T follicular helper cell (primary cell): ENCODE measurements at regions not wholly inside any gene's neighbourhood (a gene's known extent, or its start where the extent isn't known, plus 50 kb on each side); places are given as distances from the start of the nearest gene placed in this dataset.

Source experiments
- DNase-seq: peaks from one replicate; pipeline ENCODE4 v3.0.0-alpha.2; 2020; ENCODE audit warnings: low read depth

DNA sequence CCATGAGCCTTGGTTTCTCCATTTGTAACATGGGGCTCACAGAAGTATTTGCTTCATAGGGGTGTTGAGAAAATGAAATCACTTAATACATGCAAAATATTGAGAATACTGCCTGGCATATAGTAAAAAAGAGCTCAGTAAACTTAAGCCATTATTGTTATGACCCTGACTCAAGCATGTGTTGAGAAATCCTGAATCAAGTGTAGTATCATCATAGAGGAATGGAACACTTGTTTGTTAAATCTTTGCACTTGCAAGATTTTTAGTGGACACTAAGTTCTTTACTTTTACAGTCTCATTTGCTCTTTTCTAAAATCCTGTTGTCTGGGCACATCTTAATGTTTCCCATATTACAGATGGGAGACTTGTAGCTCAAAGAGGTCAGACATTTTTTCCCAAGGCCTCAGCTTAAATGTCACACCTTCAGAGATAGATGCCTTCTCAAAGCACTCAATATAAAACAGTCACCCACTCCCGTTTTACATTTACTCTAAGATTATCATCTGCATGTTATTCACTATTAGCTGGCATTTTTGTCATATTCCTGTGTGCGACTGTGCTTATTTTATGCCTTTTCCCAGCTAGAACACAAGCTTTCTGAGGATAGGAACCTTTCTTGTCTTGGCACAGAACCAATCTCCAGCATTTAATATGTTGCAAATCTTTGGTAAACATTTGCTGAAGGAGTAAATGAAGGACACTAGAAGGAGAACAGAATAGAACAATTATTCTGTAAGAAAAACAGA is 250.0 kb upstream of the TNC start:
- DNase-seq = no peak

DNA sequence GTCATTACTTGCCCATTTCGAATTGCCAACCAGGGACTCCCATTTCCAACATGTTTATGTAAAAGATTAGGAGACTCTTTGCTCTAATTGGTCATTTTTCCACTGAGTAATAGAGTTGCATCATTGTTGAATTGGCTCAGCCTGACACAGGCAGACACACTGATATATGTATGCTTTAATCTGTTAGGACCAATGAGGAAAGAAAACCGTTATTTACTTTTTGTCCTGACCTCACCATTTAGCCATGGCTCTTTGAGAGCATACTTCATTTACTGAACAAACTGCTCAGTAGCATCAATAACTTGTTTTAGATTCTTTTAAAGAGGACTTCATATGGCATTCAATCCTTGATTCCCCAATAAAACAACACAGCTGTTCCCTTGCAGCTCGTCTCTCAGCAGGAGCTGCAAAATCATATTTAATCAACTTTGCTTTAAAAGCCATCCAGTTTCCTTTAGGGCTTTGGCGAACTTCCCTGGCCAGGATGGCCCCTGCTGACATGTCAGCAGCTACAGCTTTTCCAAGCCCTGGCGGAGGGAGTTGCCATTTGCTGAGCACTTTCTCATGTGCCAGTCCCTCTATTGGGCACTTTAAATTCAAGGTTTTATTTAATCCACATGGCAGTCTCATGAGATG is 251.5 kb upstream of the TNC start:
- DNase-seq = no peak

DNA sequence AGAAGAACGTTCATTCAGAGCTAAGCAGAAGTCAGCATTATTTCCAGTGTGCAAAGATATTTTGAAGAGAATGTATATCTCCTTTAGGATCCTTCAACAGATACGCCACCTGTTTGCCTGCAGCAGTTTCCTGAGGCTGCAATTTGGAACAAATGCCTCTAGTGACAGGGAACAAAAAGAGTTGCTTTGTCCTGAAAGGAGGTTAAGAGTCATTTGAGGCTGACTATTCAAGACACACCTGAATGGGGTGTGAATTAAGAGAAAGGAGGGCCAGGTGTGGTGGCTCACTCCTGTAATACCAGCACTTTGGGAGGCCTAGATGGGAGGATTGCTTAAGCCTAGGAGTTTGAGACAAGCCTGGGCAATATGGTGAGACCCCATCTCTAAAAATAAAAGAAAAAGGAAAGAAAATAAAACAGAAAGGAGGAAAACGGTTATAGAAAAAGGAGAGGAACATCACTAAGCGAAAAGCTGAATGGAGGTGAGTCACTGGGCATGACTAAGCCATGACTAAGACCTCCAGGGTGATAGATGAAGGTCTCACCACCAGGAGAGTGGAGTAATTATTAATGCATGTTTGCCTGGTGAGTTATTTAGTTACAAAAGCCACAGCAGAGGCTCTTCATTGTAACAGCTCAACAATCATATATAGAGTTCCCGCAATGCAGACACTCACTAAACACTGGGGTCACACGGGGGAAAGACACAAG is 255.2 kb upstream of the TNC start:
- no peak for DNase-seq

- DNase-seq = no peak
Observed at GRCh38 chr9:115373710-115374045, 255.7 kb upstream of the TNC start.

- DNase-seq = no peak
Observed at GRCh38 chr9:115374724-115375268, 256.8 kb upstream of the TNC start.

DNA sequence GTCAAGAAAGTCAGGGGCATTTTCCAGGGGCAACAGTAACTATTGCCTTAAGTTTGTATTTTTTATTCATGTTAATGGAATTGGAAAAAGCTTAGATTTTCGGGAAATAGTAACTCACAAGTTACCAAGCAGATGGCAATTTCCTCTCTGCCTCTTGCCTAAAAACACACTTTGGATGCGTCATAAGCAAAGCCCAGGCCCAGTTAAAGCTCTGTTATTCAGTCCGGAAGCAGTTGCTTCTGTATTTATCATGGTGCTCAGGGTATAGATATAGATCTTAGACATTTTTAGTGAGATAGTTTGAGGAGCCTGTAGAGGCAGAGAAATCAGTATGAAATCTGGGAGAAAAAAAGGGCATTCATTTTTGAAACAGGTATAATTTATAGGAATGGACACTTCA is 260.3 kb upstream of the TNC start:
- DNase-seq = no peak

- no peak for DNase-seq
Observed at GRCh38 chr9:115378758-115379157, 260.8 kb upstream of the TNC start.

- no peak for DNase-seq
Observed at GRCh38 chr9:115379719-115380118, 261.8 kb upstream of the TNC start.

GRCh38 chr9:115382865-115383264 is 264.9 kb upstream of the TNC start:
- DNase-seq = no peak

- DNase-seq = no peak
Observed at GRCh38 chr9:115385383-115386122, 267.6 kb upstream of the TNC start.

GRCh38 chr9:115386963-115387770 is 269.2 kb upstream of the TNC start:
- no peak for DNase-seq

DNA sequence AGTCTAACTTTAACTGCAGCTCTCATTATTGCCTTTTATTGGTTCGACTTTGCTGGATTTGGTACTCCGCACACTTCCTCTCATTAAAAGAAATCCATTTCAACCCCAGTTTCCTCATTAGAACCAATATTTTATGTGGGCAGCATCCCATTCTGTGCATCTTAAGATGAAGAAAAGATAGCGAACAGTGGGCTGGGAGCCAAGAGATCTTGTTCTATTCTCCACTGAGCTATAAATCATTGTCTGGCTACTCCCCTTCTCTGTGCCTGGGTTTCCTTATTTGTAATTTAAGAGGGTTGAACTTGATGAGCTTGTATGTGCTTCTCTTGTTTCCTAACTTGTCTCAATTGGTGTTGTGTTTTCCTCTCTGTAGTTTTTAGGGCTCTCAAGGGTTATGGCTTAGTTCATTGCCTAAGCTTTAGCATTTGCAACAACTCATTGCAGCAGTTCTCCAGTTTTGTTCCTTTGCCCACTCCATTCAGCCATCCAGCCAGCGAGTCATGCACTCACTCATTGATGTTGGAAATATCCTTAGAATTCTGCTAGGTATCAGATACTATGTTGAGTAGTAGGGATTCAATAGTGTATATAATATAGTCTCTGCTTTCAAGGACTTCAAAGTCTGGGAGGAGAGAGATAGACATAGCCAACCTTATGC is 273.3 kb upstream of the TNC start:
- no peak for DNase-seq

DNA sequence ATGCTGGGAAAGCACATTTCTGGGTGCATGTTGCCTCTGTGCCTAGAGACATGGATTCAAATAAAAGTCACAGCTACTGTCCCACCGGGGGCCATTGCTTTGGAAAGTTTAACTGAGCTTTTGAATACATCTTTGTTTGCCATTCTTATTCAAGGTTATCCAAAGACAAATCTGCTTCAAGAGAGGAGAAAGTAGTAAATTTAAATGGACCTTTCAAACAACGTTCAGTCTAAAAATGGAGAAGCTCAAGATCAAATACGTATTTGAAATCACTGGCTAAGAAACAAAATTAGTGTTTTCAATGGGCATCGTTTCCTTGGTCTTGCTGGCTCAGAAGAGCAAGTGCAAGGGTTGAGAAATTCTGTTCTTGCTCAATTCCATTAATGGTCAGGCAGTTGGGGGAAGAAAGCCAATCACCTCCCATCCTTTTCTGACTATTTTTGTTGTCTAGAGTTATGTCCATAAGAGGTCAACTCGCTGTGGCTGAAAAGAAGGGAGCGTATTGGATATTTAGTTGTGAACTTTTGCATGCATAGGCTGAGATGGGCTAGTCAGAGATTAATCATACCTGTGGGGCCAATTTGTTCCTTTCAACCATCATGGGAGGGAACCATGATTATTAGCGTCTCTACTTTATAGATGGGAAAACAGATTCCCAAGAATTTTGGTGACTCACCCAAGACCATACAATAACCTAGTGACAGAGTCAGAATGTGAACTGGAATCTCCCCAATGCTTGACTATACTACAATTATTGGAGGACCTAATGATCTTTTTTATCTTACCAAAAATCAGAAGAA is 276.2 kb upstream of the TNC start:
- no peak for DNase-seq

DNA sequence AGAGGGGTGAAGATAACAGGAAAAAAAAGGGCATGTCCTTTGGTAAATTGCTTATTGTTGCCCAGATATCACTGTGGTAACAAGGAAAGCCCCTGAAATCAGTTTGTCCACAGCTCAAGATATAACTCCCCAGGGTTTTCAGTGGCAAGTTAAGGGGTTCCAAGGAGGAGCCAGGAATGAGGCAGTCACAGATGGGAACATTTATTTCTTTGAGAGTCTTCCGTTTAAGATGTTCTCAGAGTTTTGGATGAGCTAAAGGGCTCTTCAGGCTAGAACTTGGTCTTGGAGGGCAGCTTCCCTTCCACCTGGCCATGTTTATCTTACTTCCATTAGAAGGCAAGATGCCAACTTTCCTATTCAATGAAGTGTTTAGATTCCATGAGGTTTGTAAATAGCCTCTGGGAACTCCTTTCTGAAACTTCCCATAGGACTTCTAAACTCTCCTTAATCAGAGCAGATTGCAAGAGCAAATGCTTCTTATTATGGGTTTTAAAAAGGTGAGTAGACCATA is 277.6 kb upstream of the TNC start:
- DNase-seq = no peak

DNA sequence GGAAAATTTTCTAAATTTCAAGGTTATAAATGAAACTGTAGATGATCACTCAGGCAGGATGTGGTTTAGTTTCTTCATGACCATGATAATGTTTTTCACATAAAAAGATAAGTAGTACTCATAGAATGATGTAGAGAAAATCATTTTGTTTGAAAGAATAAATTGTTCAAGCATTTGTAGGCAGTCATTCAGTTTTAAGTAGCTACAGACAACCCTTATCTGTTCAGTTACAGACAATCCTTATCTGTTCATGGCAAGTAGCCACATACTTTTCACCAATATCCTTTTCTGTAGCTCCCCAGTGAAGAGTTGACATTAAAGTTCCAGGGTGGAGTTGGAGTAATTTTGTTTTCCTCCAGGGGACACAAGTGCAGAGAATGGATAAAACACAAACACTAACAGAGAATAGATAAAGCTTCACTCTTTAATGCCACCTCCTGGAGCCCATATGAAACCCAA is 278.1 kb upstream of the TNC start:
- no peak for DNase-seq

- DNase-seq = no peak
Observed at GRCh38 chr9:115397591-115398312, 279.8 kb upstream of the TNC start.

- no peak for DNase-seq
Observed at GRCh38 chr9:115398313-115398650, 280.3 kb upstream of the TNC start.

DNA sequence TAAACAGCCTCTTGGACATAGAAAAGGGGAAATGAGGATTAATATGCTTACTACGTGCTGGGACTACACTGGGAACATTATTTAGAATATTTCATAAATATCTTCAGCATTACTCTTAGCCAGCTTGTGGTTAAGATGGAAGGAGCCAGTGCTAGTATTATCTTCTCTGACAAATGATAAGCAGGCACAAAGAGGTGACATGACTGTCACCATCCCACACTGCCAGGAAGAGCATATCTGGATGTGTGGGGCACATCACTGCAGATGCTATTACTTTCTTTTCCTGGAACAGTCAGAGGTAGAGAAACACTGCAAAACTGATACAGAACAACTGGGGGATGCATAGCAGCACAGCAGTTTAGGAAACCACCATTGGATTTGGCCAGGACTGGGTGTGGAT is 281.0 kb upstream of the TNC start:
- no peak for DNase-seq

DNA sequence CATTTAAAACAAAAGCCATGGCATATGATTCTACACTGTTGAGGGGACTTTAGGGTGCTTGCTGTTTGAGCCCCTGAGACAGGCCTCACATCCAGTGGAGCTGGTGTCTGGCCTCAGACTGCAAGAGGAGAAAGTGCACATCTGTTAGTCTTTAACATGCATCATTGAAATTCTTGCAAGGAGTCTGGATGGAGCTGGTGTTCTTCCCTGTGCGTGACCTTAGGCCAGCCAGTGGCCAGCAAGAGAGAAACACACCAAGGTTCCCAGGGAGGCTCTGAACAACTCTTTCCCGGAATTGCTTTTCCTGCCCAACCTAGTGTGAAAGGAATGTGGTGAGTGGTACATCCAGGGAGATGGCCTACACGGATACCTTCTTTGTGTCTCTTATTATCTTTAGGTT is 282.8 kb upstream of the TNC start:
- DNase-seq = no peak
